ENCODE measurements at regions not wholly inside any gene's neighbourhood (a gene's known extent, or its start where the extent isn't known, plus 50 kb on each side); places are given as distances from the start of the nearest gene placed in this dataset.

DNA sequence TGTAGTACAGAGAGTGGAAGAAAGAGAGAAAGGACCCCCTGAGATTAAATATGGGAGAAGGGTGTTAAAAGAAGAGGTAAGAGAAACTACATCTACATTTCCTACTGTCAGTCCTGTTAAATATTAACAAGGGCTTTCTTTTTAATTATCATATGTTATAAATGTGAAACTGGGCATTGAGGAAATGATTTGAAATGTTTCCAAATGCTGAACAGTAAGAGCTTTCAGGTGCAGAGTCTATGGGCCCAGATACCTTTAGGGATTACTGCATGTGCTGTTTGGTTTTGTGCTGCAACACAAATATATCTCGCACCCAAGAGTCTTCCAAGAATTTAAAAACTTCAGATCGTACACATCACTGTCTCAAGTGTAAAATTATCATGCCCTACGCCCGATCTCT, 176.3 kb downstream of the RBM26 start:
- H3K4me3 ChIP-seq (ENCODE audit: low read length): no peak overlapping the region
- TF ChIP-seq, protein P1, sequence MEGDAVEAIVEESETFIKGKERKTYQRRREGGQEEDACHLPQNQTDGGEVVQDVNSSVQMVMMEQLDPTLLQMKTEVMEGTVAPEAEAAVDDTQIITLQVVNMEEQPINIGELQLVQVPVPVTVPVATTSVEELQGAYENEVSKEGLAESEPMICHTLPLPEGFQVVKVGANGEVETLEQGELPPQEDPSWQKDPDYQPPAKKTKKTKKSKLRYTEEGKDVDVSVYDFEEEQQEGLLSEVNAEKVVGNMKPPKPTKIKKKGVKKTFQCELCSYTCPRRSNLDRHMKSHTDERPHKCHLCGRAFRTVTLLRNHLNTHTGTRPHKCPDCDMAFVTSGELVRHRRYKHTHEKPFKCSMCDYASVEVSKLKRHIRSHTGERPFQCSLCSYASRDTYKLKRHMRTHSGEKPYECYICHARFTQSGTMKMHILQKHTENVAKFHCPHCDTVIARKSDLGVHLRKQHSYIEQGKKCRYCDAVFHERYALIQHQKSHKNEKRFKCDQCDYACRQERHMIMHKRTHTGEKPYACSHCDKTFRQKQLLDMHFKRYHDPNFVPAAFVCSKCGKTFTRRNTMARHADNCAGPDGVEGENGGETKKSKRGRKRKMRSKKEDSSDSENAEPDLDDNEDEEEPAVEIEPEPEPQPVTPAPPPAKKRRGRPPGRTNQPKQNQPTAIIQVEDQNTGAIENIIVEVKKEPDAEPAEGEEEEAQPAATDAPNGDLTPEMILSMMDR (conservative IDR thresholded peaks at IDR 0.05; ENCODE audit: low read depth, low read length): no peak
- DNase-seq (ENCODE audit: low read depth): no peak

DNA sequence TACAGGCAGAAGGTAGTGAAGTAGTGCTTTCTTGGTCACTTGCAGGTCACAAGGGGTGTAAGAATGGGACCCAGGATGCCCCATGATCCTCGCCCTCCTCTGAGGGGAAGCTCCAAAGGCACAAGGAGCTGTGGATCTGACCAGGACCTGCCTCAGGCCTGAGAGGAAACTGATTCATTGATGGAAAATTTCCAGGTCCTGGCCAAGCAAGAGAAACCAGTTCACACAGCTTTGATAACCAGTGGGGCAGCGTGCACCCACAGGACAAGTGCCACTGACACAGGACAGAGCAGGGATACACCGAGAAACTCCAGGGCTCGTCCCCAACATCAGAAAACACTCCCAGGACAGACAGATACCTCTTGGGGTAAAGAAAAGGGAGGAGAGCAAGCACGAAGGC, 177.1 kb downstream of the RBM26 start:
- TF ChIP-seq, protein P1 (conservative IDR thresholded peaks at IDR 0.05; ENCODE audit: low read depth, low read length): no peak
- H3K4me3 ChIP-seq (ENCODE audit: low read length): no peak overlapping the region
- no peak for DNase-seq (ENCODE audit: low read depth)

DNA sequence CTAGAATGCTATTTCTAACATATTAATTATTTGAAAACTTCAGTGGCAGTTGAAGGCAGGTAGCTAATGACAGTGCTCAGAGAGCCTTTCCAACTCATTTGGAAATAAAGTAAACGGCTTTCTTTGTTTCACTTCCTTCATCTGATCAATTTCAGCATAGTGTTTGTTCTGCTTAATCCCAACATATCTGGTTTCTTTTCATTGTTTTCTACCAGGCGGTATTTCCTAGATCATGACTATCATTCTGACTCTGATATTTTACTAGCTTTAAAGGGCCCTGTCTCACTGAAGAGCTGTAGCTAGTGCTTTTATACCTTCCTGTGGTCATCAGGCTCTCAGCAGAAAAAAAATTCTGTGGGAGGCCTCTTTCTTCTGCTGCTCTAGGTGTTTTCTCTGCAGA, 178.6 kb downstream of the RBM26 start:
- H3K4me3 ChIP-seq (ENCODE audit: low read length): no peak overlapping the region
- TF ChIP-seq, protein P1 (conservative IDR thresholded peaks at IDR 0.05; ENCODE audit: low read depth, low read length): no peak
- no peak for DNase-seq (ENCODE audit: low read depth)

DNA sequence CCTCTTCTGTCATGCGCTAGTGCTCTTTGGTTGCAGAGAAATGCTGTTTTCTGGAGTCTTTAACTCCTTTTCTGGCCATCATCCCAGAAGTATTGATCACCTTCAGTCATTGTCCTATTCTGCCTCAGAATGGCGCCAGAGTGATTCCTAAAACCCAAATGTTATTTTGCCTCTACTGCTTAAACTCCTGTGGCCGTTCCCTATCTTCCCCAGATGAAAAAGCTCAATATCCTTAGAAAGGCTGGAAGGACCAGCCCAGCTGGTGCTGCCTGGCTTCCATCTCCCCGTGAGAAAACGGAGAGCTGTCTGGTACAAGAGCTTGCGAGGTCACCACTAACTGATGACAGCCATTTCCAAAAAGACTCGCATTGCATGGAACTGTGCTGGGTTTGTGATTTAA, 179.1 kb downstream of the RBM26 start:
- DNase-seq (ENCODE audit: low read depth): no peak
- no peak overlapping the region for H3K4me3 ChIP-seq (ENCODE audit: low read length)
- TF ChIP-seq, protein P1 (conservative IDR thresholded peaks at IDR 0.05; ENCODE audit: low read depth, low read length): no peak

DNA sequence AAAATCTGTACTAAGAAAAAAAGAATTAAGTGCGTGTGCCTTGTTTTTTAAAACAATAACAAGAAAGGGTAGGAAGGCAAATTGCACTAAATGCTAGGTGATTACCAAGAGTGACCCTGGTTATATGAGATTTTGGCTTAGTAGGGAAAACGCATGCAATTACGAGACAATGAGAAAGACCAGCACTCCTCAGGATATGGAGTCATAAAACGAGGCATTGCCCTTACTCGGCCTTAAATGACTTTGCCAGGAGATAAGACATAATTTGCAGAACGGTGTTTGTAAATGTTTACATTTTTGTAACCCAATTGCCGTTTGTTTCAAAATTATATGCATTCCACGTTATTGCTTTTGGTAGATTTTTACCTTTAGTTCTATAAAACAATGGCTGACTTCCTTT, 179.8 kb downstream of the RBM26 start:
- TF ChIP-seq, protein P1 (conservative IDR thresholded peaks at IDR 0.05; ENCODE audit: low read depth, low read length): no peak
- H3K4me3 ChIP-seq (ENCODE audit: low read length): no peak overlapping the region
- no peak for DNase-seq (ENCODE audit: low read depth)

DNA sequence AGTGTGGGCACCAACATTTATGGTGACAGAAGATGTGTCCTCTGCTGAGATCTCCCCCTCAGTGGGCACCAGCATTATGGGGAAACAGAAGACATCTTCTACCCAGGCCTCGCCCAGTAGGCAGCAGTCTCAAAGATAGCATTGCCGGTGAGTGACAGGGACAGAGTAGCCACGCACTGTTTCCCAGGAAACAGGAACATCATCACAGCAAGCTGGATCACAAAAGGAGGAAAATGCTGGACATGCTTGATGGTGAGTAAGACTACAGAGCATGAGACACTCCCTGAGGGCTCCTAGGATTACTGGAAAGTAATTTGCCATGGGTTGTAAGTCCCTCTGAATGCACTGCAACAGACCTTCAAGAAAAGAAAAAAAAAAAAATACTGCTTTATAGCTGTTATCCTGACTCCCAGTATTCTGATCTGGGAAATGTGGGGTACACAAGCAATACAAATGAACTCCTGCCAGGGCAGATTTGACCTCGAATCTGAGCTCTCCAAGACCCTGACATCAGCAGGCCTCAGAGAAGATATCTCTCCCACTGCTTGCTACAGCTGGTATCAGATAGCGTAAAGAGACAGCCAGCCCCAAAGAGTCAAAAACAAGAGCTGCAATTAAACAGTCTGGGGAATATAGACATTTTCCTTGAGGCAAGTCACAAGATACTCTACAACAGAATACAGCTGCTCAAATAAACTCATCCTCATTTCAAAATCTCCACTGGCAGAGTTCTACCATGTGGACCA, 180.4 kb downstream of the RBM26 start:
- no peak overlapping the region for H3K4me3 ChIP-seq (ENCODE audit: low read length)
- TF ChIP-seq, protein P1 (conservative IDR thresholded peaks at IDR 0.05; ENCODE audit: low read depth, low read length): no peak
- no peak for DNase-seq (ENCODE audit: low read depth)

DNA sequence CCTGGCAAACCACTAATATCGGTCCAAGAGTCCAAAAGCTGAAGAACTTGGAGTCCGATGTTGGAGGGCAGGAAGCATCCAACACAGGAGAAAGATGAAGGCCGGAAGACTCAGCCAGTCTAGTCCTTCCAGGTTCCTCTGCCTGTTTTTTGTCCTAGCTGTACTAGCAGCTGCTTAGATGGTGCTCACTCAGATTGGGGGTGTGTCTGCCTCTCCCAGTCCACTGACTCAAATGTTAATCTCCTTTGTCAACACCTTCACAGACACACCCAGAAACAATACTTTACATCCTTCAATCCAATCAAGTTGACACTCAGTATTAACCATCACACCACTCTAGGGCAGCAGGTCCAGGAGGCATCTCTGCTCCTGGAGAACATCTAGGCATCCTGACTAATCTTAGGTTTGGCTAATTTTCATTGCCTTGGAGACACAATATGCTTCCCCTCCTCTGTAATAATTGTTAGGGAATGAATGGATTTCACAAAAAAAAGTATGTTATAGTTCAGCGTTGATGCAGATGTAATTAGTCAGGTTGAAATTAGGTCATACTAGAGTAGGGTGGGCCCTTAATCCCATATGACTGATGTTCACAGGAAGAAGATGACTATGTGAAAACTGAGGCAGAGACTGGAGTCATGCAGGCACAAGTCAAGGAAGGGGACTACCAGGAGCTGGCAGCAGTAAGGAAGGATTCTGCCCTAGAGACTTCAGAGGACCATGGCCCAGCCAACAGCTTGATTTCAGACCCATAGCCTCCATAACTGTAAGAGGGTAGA, 183.4 kb downstream of the RBM26 start:
- no peak for DNase-seq (ENCODE audit: low read depth)
- no peak overlapping the region for H3K4me3 ChIP-seq (ENCODE audit: low read length)
- TF ChIP-seq, protein P1 (conservative IDR thresholded peaks at IDR 0.05; ENCODE audit: low read depth, low read length): no peak

Data from retinal pigment epithelial cell (primary cell).